ENCODE measurements at regions not wholly inside any gene's neighbourhood (a gene's known extent, or its start where the extent isn't known, plus 50 kb on each side); places are given as distances from the start of the nearest gene placed in this dataset.

- no peak for TF ChIP-seq CHD7 (IDR thresholded peaks at IDR 0.05; ENCODE audit: insufficient replicate concordance, low read length)
- TF ChIP-seq EGR1 (IDR thresholded peaks at IDR 0.05; ENCODE audit: borderline replicate concordance, low read depth, low read length), result no peak
- no peak for TF ChIP-seq TBP (IDR thresholded peaks at IDR 0.05; ENCODE audit: low read depth, low read length)
- TF ChIP-seq BCL11A (IDR thresholded peaks at IDR 0.05; ENCODE audit: low read depth in 2 of 2, low read length in 2 of 2), result no peak
- no peak for TF ChIP-seq EP300 (IDR thresholded peaks at IDR 0.05; ENCODE audit: borderline replicate concordance in 1 of 2, low read depth in 2 of 2, low read length in 2 of 2)
- TF ChIP-seq RAD21 (IDR thresholded peaks at IDR 0.05 in 1 of 2, conservative IDR thresholded peaks at IDR 0.05 in 1 of 2; ENCODE audit: low read depth in 2 of 2, low read length in 2 of 2), result no peak
- no peak for TF ChIP-seq SIRT6 (IDR thresholded peaks at IDR 0.05; ENCODE audit: low read length)
- TF ChIP-seq SIN3A (conservative IDR thresholded peaks at IDR 0.05 in 1 of 2, IDR thresholded peaks at IDR 0.05 in 1 of 2; ENCODE audit: low read depth in 1 of 2, low read length in 2 of 2), result no peak
- TF ChIP-seq CBX5 (IDR thresholded peaks at IDR 0.05; ENCODE audit: low read depth, low read length), result no peak
Observed at GRCh38 chr2:154934213-154934612, 235.7 kb downstream of the KCNJ3 start (continued).

Measured in H1 (cell line).